K562 (cell line): ENCODE measurements at regions not wholly inside any gene's neighbourhood (a gene's known extent, or its start where the extent isn't known, plus 50 kb on each side); places are given as distances from the start of the nearest gene placed in this dataset.

Experiments used
- ATAC-seq: fragments of 200-7000 bp; cut with Tn5 transposase; 3 replicates; pipeline ENCODE4 v1.9.1; 2020; ENCODE audit warnings: moderate library complexity
- BruUV-seq: library from RNA; stranded (reverse); fragments of 400-500 nt; replicated peaks from 2 replicates; lab custom pipeline; 2021; lab: Mats Ljungman, UMichigan
- CTCF ChIA-PET: fragments of 300-600 bp; formaldehyde crosslinking; extraction: SDS; loops from one replicate; lab custom pipeline; 2021; ENCODE audit warnings: low intra/inter-chr PET ratio; lab: Yijun Ruan, JAX
- POLR2A ChIA-PET: fragments of 300-600, 350-650 bp; sonication (Branson Sonifier 250); formaldehyde crosslinking; extraction: SDS; loops from one replicate; lab custom pipeline; 2021; ENCODE audit warnings: antibody characterized with exemption, inconsistent platforms; lab: Yijun Ruan, JAX
- DNase-seq, 4 experiments: peaks; one replicate each; pipeline versions ENCODE4 v3.0.0 to v3.0.0-alpha.2; 2011 to 2018; ENCODE audit warnings: low spot score in 3 of 4, mixed read lengths in 3 of 4; ENCODE audit errors: extremely low read depth in 1 of 4
- FAIRE-seq: peaks from 2 replicates; lab custom pipeline; 2011; peaks lifted over from hg19 to GRCh38; lab: Jason Lieb, UNC
- H2AFZ ChIP-seq: 2 replicates; pipeline ENCODE4 v1.6.0; 2011; ENCODE audit warnings: low read depth, low read length, control low read depth, inconsistent platforms
- H3K27ac ChIP-seq: fragments of 200-600 bp; 3 replicates; pipeline ENCODE4 v1.8.0; 2011; ENCODE audit warnings: low read depth, mild to moderate bottlenecking, control low read depth, inconsistent platforms, low read length, moderate library complexity, mixed read lengths; ENCODE audit errors: extremely low read depth
- H3K27me3 ChIP-seq, 2 experiments: fragments of 300-600 bp in 1 of 2; 2 replicates in 1 of 2; 3 replicates in 1 of 2; pipeline versions ENCODE4 v1.6.0 to v1.8.0; 2011; ENCODE audit warnings: inconsistent platforms in 2 of 2, low read length in 2 of 2, mild to moderate bottlenecking in 1 of 2, mixed read lengths in 1 of 2, moderate library complexity in 1 of 2; ENCODE audit not compliant: control insufficient read depth in 2 of 2, insufficient read depth in 2 of 2
- H3K36me3 ChIP-seq: fragments of 300-600 bp; 3 replicates; pipeline ENCODE4 v1.8.0; 2011; ENCODE audit warnings: mild to moderate bottlenecking, low read length, inconsistent platforms; ENCODE audit not compliant: control insufficient read depth, insufficient read depth
- H3K4me1 ChIP-seq, 2 experiments: fragments of 200-600 bp in 1 of 2; replicated peaks in 1 of 2; 2 replicates in 1 of 2; 3 replicates in 1 of 2; pipeline versions ENCODE4 v1.5.1 to v1.8.0; 2011; ENCODE audit warnings: inconsistent platforms in 2 of 2, low read length in 2 of 2, mild to moderate bottlenecking in 1 of 2, mixed read lengths in 1 of 2, moderate library complexity in 1 of 2; ENCODE audit not compliant: control insufficient read depth in 2 of 2, insufficient read depth in 2 of 2
- H3K4me2 ChIP-seq: 2 replicates; pipeline ENCODE4 v1.6.1; 2011; ENCODE audit warnings: low read length, control low read depth, inconsistent platforms, mixed read lengths; ENCODE audit not compliant: insufficient read depth
- H3K4me3 ChIP-seq: fragments of 200-600 bp; sonication (generic), shearing (Covaris generic); 2 replicates; pipeline ENCODE4 v1.5.1; 2016; ENCODE audit warnings: control low read depth, inconsistent platforms
- H3K79me2 ChIP-seq: fragments of 200-600 bp; 3 replicates; pipeline ENCODE4 v1.8.0; 2011; ENCODE audit warnings: low read length, inconsistent platforms; ENCODE audit not compliant: control insufficient read depth, insufficient read depth
- H3K9ac ChIP-seq, 2 experiments: 2 replicates each; pipeline versions ENCODE4 v1.6.0 to v1.6.1; 2011; ENCODE audit warnings: low read depth in 2 of 2, low read length in 2 of 2, control low read depth in 1 of 2, inconsistent platforms in 1 of 2, mild to moderate bottlenecking in 1 of 2, mixed read lengths in 1 of 2; ENCODE audit not compliant: insufficient read depth in 1 of 2
- H3K9me1 ChIP-seq: one replicate; pipeline ENCODE4 v1.6.0; 2011; ENCODE audit warnings: inconsistent platforms, mild to moderate bottlenecking, low read length, moderate library complexity; ENCODE audit not compliant: control insufficient read depth, insufficient read depth
- H3K9me3 ChIP-seq: replicated peaks from 2 replicates; pipeline ENCODE4 v1.5.1; 2011; ENCODE audit warnings: low read depth, low read length, inconsistent platforms; ENCODE audit not compliant: control insufficient read depth, insufficient read depth
- H4K20me1 ChIP-seq: replicated peaks from 2 replicates; pipeline ENCODE4 v1.6.1; 2011; ENCODE audit warnings: low read length, inconsistent platforms, mixed read lengths; ENCODE audit not compliant: control insufficient read depth, insufficient read depth
- CBFA2T3 ChIP-seq: fragments of 450-650 bp; IDR thresholded peaks from 2 replicates; pipeline ENCODE4 v1.6.1; 2017
- CEBPB ChIP-seq: fragments of 450-650 bp; IDR thresholded peaks from 2 replicates; pipeline ENCODE4 v1.6.1; 2016; ENCODE audit warnings: missing genetic modification characterization, missing compliant biosample characterization
- DACH1 ChIP-seq: fragments of 450-650 bp; IDR thresholded peaks from 2 replicates; pipeline ENCODE4 v1.6.1; 2018; ENCODE audit not compliant: partially characterized antibody
- DNMT1 ChIP-seq: fragments of 450-650 bp; IDR thresholded peaks from 2 replicates; pipeline ENCODE4 v1.6.1; 2016; ENCODE audit warnings: antibody characterized with exemption, mild to moderate bottlenecking
- L3MBTL2 ChIP-seq: fragments of 450-650 bp; IDR thresholded peaks from 2 replicates; pipeline ENCODE4 v1.6.1; 2016; ENCODE audit warnings: mild to moderate bottlenecking, moderate library complexity
- RBM25 ChIP-seq: fragments of 200-400 bp; formaldehyde crosslinking; IDR thresholded peaks from 2 replicates; pipeline ENCODE4 v1.6.1; 2018; ENCODE audit warnings: low read length, low read depth, moderate library complexity; ENCODE audit not compliant: severe bottlenecking
- RREB1 ChIP-seq: fragments of 250-450 bp; sonication (Bioruptor Pico); IDR thresholded peaks from 2 replicates; pipeline ENCODE4 v1.4.0; 2020
- SP2 ChIP-seq: IDR thresholded peaks from 2 replicates; pipeline ENCODE4 v1.6.1; 2011; ENCODE audit warnings: mild to moderate bottlenecking, low read depth, low read length, moderate library complexity; ENCODE audit not compliant: poor library complexity, severe bottlenecking; ENCODE audit errors: extremely low read depth
- SRF ChIP-seq, 2 experiments: fragments of 250-450, 450-650 bp in 1 of 2; sonication (Bioruptor Pico) in 1 of 2; sonication (generic) in 1 of 2; formaldehyde crosslinking; IDR thresholded peaks; 2 replicates each; pipeline versions ENCODE4 v1.5.0 to v1.5.1; 2020 to 2022; ENCODE audit warnings: mild to moderate bottlenecking in 1 of 2, missing genetic modification reagents in 1 of 2
- in situ Hi-C: fragments of 300-500 bp; cut with MboI; formaldehyde crosslinking; loops from 4 replicates; pipeline ENCODE4 v1.15.0; 2018; ENCODE audit warnings: inconsistent platforms, mixed read lengths
- intact Hi-C: fragments of 100-400 bp; cut with micrococcal nuclease; formaldehyde crosslinking; loops from 2 replicates; pipeline ENCODE4 v1.14.2; 2022
- TF ChIP-seq, protein P1 (sequence below): fragments of 450-650 bp; formaldehyde crosslinking; IDR thresholded peaks from 2 replicates; pipeline ENCODE4 v1.4.0; 2020; ENCODE audit warnings: mild to moderate bottlenecking

DNA sequence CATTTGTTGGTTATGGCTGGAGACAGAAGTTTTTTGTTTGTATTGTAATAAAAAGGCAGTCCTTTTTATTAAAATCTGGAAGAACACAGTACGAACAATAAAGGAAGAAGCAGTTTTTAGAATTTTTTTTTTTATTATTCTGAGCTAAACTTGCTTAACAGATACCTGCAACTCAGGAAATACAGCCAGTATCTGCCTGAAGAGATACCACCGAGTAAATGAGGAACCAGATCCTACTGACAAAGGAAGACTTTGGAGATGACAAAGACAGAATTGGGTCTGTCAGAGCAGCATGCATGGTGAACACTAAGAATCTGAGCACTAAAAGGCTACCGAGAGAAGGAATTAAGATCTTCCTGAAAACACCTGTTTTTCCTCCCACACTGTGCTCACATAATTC is 1335.9 kb upstream of the SORCS1 start (continued):
- no peak for TF ChIP-seq DNMT1

GRCh38 chr10:108496106-108496505 is 1331.6 kb upstream of the SORCS1 start:
- no peak for ATAC-seq
- no peaks in the 10 kb centered on the region for H3K36me3 ChIP-seq
- ChIA-PET POLR2A (no interaction called here), CTCF (no interaction called here)
- H3K27ac ChIP-seq = no peak overlapping the region
- no peaks in the 10 kb centered on the region for H3K27me3 ChIP-seq
- H3K79me2 ChIP-seq = no peaks in the 10 kb centered on the region
- TF ChIP-seq RBM25 = no peak
- TF ChIP-seq SP2 = no peak
- no peak for TF ChIP-seq DACH1
- no peak for TF ChIP-seq SRF (CRISPR knock-in tag; IDR thresholded peaks at IDR 0.05)
- no peak for TF ChIP-seq CBFA2T3
- TF ChIP-seq, protein P1, sequence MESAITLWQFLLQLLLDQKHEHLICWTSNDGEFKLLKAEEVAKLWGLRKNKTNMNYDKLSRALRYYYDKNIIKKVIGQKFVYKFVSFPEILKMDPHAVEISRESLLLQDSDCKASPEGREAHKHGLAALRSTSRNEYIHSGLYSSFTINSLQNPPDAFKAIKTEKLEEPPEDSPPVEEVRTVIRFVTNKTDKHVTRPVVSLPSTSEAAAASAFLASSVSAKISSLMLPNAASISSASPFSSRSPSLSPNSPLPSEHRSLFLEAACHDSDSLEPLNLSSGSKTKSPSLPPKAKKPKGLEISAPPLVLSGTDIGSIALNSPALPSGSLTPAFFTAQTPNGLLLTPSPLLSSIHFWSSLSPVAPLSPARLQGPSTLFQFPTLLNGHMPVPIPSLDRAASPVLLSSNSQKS = no peak
- no peak for TF ChIP-seq RREB1 (CRISPR knock-in tag)
- no peak for TF ChIP-seq L3MBTL2
- no peak for TF ChIP-seq CEBPB (tag)
- no TSS peak for BruUV-seq
- intact Hi-C loops (no loop called here), in situ Hi-C loops (no loop called here)
- no peaks in the 10 kb centered on the region for H3K9me3 ChIP-seq
- DNase-seq = no peak
- H3K9ac ChIP-seq = no peak overlapping the region
- no peak overlapping the region for H3K4me2 ChIP-seq
- H4K20me1 ChIP-seq = no peaks in the 10 kb centered on the region
- H3K4me1 ChIP-seq = no peaks in the 10 kb centered on the region
- H3K9me1 ChIP-seq = no peaks in the 10 kb centered on the region
- H3K4me3 ChIP-seq = no peak overlapping the region
- FAIRE-seq = no peak
- no peak overlapping the region for H2AFZ ChIP-seq
